Right atrium auricular region (tissue), 2 donors: ENCODE measurements at regions not wholly inside any gene's neighbourhood (a gene's known extent, or its start where the extent isn't known, plus 50 kb on each side); places are given as distances from the start of the nearest gene placed in this dataset.
"Not testable (repeated sequence)": the region's sequence is repeated elsewhere in the genome, so short reads cannot be mapped to it uniquely, and the experiment has no call there.

Experiments used
- DNase-seq: peaks from one replicate; pipeline ENCODE4 v3.0.0-alpha.2; 2019; ENCODE audit warnings: low spot score
- H3K27ac ChIP-seq, 2 donors: fragments of 200-600 bp; sonication (generic); 1 replicate in 1 of 2; 2 replicates in 1 of 2; pipeline ENCODE4 v1.5.1; 2016 to 2019
- H3K27me3 ChIP-seq, 2 donors: fragments of 200-600 bp; sonication (generic); one replicate each; pipeline versions ENCODE4 v1.5.1 to v1.6.0; 2017 to 2019
- H3K36me3 ChIP-seq: fragments of 200-600 bp; sonication (generic); one replicate; pipeline ENCODE4 v1.5.1; 2016
- H3K4me1 ChIP-seq, 2 donors: fragments of 200-600 bp; sonication (generic); one replicate each; pipeline versions ENCODE4 v1.5.1 to v1.6.0; 2017 to 2019
- H3K4me3 ChIP-seq, 2 donors: fragments of 200-600 bp; sonication (generic); 1 replicate in 1 of 2; 2 replicates in 1 of 2; pipeline ENCODE4 v1.5.1; 2017 to 2019; ENCODE audit warnings: mild to moderate bottlenecking in 1 of 2, moderate library complexity in 1 of 2
- H3K9me3 ChIP-seq, 2 donors: fragments of 200-600 bp; sonication (generic); one replicate each; pipeline ENCODE4 v1.5.1; 2019
- TF ChIP-seq, protein P1 (sequence below), 2 donors: fragments of 200-600 bp; sonication (generic); IDR thresholded peaks; one replicate each; pipeline ENCODE4 v1.5.1; 2019; ENCODE audit warnings: antibody characterized with exemption in 2 of 2

DNA sequence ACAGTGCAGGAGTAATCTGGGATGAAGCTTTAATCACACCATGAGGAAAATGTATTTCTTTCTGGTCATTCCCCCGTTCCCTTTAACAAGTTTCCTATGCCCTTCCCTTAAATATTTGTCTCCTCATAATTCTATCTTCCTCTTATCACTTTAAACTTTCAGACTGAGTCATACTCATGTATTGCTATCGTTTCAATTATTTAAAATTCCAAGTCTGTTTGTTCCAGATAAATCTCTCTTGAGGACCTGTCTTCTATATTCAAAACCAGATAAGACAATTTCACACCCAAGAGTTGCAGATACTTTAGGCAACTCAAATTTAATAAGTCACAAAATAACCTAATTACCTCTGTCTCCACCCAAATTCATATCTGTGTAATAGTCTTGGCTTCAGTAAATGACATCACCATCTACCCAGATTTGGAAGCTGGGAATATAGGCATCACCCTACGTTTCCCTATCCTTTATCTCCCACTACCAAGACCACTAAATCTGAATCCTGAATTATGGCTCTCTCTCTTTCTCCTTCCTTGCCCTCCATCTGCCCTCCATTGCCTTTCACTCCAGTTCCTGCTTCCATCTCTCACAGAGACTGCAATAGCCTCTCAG lies 220.1 kb downstream of the PYDC2 start:
- no peaks in the 10 kb centered on the region for H3K9me3 ChIP-seq
- H3K4me1 ChIP-seq: no peaks in the 10 kb centered on the region
- no peak overlapping the region for H3K4me3 ChIP-seq
- no peaks in the 10 kb centered on the region for H3K36me3 ChIP-seq
- TF ChIP-seq, protein P1, sequence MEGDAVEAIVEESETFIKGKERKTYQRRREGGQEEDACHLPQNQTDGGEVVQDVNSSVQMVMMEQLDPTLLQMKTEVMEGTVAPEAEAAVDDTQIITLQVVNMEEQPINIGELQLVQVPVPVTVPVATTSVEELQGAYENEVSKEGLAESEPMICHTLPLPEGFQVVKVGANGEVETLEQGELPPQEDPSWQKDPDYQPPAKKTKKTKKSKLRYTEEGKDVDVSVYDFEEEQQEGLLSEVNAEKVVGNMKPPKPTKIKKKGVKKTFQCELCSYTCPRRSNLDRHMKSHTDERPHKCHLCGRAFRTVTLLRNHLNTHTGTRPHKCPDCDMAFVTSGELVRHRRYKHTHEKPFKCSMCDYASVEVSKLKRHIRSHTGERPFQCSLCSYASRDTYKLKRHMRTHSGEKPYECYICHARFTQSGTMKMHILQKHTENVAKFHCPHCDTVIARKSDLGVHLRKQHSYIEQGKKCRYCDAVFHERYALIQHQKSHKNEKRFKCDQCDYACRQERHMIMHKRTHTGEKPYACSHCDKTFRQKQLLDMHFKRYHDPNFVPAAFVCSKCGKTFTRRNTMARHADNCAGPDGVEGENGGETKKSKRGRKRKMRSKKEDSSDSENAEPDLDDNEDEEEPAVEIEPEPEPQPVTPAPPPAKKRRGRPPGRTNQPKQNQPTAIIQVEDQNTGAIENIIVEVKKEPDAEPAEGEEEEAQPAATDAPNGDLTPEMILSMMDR (IDR thresholded peaks at IDR 0.05): no peak
- no peak overlapping the region for H3K27ac ChIP-seq
- H3K27me3 ChIP-seq: no peaks in the 10 kb centered on the region
- no peak for DNase-seq

- no peaks in the 10 kb centered on the region for H3K4me1 ChIP-seq
- H3K27me3 ChIP-seq: no peaks in the 10 kb centered on the region
- H3K27ac ChIP-seq: no peak overlapping the region
- H3K36me3 ChIP-seq: no peaks in the 10 kb centered on the region
- TF ChIP-seq, protein P1 (IDR thresholded peaks at IDR 0.05): no peak
- no peaks in the 10 kb centered on the region for H3K9me3 ChIP-seq
- no peak overlapping the region for H3K4me3 ChIP-seq
- DNase-seq: no peak
Observed at GRCh38 chr3:191682961-191683360, 222.0 kb downstream of the PYDC2 start.

DNA sequence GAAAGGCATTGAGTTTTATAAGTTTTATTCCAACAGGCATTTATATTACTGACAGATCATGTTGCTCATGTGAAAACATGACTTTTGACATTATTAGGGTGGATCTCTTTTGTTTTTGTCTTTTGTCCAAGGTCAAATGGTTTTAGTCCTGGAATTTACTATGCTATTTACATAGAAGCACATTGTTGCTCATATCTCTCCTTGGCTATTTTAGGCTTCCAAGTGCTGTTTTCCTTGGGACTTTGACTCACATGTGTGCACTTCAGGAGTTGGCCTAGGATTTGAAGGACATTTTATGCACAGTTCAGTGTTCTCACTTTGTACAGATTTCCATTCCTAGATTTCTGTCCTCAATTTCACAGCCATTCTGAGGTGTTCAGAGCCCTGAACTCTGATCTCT lies 225.7 kb downstream of the PYDC2 start:
- no peak for DNase-seq
- Histone ChIP-seq H3K36me3 (no peaks in the 10 kb centered on the region), H3K4me1 (no peaks in the 10 kb centered on the region), H3K27ac (no peak overlapping the region), H3K9me3 (no peaks in the 10 kb centered on the region), H3K27me3 (no peaks in the 10 kb centered on the region), H3K4me3 (no peak overlapping the region)
- TF ChIP-seq, protein P1 (IDR thresholded peaks at IDR 0.05): no peak

GRCh38 chr3:191688756-191689433 lies 227.9 kb downstream of the PYDC2 start:
- H3K27ac ChIP-seq: no peak overlapping the region
- TF ChIP-seq, protein P1 (IDR thresholded peaks at IDR 0.05): no peak
- no peaks in the 10 kb centered on the region for H3K36me3 ChIP-seq
- no peak overlapping the region for H3K4me3 ChIP-seq
- no peaks in the 10 kb centered on the region for H3K4me1 ChIP-seq
- H3K9me3 ChIP-seq: no peaks in the 10 kb centered on the region
- DNase-seq: no peak
- H3K27me3 ChIP-seq: no peaks in the 10 kb centered on the region

GRCh38 chr3:191691184-191691583 lies 230.2 kb downstream of the PYDC2 start:
- H3K36me3 ChIP-seq, H3K9me3 ChIP-seq, DNase-seq, H3K27ac ChIP-seq, H3K4me1 ChIP-seq, H3K4me3 ChIP-seq, H3K27me3 ChIP-seq: not testable (repeated sequence)

DNA sequence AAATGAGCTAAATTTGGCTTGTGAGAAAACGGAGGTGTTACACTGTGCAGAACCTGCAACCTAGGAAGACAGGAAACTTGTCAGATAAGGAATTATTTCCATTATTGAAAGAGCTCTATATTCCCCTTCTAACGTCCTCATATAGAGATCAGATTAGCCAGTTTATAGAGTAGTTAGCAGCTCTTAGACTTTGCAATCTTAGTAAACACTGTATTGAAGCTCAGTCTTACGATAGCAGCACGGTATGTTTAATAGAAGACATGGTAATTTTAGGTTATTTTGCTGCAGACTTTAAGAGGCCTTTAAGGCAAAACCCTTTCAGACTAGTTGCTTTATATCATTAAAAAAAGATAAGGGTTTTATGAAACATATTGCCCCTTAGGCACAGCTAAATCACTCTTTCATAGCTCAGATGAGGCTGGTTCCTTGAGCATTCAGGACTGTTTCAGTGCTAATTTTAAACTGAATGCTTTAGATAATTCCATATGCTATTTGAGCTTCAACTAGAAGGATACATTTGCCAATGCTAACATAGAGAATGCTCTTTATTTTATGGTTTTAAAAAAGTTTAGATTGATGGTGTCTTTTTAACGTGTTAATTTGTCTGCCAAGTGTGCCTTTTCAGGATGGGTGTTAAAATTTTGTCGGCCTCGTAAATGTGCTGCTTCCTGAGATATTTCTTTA lies 234.3 kb downstream of the PYDC2 start:
- H3K36me3 ChIP-seq: no peaks in the 10 kb centered on the region
- H3K4me3 ChIP-seq: no peak overlapping the region
- H3K9me3 ChIP-seq: no peaks in the 10 kb centered on the region
- no peak for DNase-seq
- H3K27ac ChIP-seq: no peak overlapping the region
- H3K27me3 ChIP-seq: no peaks in the 10 kb centered on the region
- TF ChIP-seq, protein P1 (IDR thresholded peaks at IDR 0.05): no peak
- no peaks in the 10 kb centered on the region for H3K4me1 ChIP-seq
